GM18951 (cell line): ENCODE measurements at regions not wholly inside any gene's neighbourhood (a gene's known extent, or its start where the extent isn't known, plus 50 kb on each side); places are given as distances from the start of the nearest gene placed in this dataset.

Experiments used
- POLR2A ChIP-seq: IDR thresholded peaks from 4 replicates; pipeline ENCODE4 v1.6.1; 2011; ENCODE audit warnings: mild to moderate bottlenecking; ENCODE audit not compliant: insufficient read length, insufficient read depth; ENCODE audit errors: extremely low read depth
- in situ Hi-C: fragments of 300-500 bp; cut with MboI; formaldehyde crosslinking; loops from one replicate; pipeline ENCODE4 v1.12.0; 2022; ENCODE audit warnings: low sequenced_read_pairs, mixed read lengths, inconsistent platforms; ENCODE audit not compliant: unreplicated experiment

DNA sequence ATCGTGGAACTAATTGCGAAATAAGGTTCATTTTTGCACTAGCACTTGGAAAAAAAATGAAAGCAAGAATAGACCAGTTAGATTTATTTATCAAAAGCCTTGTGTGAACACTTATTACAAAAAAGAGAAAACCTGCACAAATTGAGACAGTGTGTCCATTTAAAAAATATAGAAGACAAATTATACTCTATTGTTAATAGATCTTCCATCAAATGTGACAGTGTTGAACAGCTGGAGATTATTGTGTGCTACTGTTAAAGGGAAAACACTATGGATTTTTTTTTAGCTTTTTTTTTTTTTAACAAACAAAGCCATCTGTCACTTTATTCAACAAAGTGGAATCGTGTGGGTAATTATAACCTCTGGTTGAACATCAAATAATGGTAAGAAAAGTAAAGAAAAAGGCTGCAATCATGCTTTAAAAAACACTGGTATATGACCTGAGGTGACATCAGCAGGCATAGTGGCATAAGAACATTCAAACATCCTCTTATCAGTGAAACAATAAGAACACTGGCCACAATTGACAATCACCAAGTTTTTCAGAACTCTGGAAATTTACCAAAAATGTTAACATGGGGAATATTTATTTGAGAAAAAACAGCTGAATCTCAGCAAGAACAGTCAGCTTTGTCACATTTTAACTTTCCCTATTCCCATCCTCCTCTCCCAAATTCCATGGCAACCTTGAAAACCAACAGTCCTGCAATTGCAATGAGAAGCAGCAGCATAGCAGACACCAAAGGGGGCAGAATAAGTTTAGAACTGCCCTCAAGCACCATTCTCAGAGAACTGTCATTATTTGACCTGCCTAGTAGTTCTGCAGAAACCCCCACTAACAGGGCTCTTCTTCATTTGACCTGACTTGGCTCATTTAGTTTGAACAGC is 442.3 kb upstream of the MON1B start:
- TF ChIP-seq POLR2A: no peak
- in situ Hi-C loops: no loop called here

DNA sequence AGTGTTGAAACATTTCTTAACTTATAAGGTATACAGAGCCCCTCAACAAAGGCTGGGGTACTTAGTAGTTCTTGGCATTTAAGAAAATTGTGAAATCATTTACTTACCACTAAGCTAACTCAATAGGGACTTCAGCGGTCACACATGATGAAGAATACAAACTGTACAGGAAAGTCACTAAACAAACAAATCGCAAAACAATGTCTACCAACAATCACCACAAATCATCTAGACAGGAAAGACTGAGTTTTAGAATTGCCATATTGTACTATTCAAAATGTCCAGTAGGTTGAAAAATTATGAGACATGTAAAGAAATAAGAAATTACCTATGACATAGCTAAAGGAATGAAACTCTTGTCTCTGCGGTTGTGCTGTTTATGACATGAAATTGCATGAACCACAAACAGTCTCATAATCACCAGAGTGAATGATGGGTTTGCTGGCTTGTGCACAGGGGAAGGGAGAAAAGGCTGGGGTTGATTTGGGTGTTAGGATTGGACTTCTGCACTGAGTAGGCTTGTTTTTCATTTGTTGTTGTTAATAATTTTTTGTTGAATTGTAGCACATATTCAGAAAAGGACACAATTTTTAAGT is 441.1 kb upstream of the MON1B start:
- TF ChIP-seq POLR2A: no peak
- in situ Hi-C loops: no loop called here

DNA sequence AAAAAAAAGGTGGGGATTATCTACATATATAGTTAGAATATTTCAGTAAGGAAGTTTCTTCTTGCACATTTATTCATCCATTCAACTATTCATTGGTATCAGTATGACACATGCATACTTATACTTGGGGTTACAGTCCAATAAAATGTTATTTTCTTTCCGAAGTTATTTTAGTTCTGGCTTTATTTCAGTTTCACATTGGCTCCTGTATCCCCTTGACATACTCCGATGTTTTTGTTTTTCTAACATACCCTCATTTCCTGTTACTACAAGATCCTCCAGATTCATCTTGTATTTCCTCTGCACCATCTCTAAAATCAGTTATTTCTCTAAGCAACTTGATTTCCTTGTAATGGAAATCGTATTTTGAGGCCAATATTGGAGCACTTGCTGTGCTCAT is 435.5 kb upstream of the MON1B start:
- no peak for TF ChIP-seq POLR2A
- in situ Hi-C loops: no loop called here

DNA sequence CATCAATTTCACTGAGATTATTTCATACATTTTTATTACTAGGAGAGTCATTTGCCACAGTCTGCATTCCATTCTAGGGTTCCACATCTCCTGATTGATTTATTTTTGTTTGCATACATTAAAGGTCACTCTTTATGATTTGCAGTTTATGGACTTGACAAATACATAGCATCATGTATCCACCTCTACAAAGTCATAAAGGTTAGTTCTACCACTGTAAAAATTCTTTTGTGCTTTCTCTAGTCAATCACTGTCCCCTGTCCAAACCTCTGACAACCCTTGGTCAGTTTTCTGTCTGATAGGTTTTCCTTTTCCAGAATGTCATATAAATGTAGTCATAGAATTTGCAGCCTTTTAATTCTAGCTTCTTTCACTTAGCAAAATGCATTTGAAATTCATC is 434.6 kb upstream of the MON1B start:
- in situ Hi-C loops: no loop called here
- TF ChIP-seq POLR2A: no peak

DNA sequence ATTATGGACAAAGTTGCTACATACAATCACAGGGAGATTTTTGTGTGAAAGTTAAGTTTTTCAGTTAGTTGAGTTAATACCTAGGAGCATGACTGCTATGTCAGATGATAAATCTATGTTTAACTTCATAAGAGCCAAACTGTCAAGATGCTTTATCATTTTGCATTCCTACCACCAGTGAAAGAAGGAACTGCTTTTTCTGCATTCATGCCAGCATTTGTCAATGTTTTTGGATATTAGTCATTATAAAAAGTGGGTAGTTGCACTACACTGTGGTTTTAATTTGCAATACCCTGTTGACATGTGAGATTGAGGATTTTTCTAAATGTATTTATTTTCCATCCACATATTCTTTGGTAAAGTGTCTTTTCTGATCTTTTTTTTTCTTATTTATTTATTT is 434.0 kb upstream of the MON1B start:
- TF ChIP-seq POLR2A: no peak

DNA sequence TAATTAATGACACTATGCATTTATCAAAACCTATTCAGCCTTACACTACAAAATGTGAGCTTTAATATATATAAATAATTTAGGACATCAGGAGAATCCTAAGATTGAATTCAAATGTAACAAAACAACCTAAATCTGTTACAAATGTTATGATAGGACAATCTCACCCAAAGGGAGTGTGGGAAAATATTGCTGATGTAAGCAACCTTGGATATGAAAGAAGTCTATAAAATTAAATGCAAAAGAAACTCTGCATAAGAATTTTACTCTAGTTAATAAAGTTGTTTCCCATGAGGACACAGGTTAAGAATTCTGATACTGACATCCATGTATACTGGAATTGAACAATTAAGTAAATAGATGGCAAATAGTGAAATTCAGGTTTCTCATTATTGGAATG is 424.5 kb upstream of the MON1B start:
- no peak for TF ChIP-seq POLR2A
- in situ Hi-C loops: no loop called here

More for the DNA sequence above, 434.0 kb upstream of the MON1B start:
- in situ Hi-C loops: no loop called here

DNA sequence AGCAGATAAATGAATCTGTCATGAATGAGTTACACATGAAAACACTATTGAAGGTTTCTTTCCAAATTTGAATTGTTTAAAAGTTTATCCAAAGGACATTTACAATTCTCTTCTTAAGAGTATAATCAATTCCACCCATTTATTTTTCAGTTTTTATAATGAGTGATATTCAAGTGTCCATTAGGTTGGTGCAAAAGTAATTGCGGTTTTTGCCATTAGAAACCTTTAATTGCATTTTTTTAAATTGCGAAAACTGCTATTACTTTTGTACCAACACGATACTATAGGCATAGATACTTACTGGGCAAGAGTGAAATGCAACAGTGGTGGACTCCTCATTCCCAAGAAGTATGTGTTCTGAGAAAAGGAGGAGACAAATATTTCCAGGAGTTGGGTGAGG is 422.7 kb upstream of the MON1B start:
- TF ChIP-seq POLR2A: no peak
- in situ Hi-C loops: no loop called here

DNA sequence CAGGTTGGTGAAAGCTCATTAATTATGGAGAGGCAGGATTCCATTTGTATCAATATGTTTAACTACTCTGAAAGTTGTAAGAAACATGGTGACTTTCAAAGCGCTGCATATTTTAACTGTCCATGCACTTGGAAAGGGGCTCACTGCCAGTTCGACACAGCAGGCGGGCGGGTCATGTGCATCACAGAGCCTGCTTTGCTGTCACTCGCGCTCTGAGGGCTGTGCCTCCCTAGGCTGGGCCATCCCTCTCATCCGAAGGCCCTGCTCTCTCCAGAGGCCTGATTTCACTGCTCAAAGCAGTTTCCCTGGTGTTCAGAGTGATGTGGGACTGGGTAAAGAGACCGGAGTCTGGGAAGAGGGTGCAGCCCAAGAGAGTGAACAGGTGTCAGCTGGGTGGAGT is 422.0 kb upstream of the MON1B start:
- in situ Hi-C loops: no loop called here
- TF ChIP-seq POLR2A: no peak

DNA sequence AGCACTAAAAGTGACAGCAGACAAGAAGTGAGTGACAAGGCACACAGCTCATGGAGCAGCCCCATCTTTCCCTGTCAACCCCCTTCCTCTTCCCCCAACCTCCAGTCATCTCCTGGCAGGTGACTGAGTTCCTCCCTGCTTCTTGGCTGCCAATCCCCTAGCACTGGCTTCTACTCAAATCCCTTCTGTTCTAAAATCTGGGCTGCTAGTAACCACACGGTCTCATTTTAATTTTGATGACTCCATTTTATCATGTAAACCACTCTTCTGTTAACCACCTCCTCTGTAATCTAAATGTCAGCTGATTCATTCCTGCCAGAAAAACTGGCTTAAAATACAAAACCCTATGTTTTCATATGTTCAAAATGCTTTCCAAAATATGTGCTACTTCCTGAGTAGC is 419.8 kb upstream of the MON1B start:
- in situ Hi-C loops: no loop called here
- TF ChIP-seq POLR2A: no peak

DNA sequence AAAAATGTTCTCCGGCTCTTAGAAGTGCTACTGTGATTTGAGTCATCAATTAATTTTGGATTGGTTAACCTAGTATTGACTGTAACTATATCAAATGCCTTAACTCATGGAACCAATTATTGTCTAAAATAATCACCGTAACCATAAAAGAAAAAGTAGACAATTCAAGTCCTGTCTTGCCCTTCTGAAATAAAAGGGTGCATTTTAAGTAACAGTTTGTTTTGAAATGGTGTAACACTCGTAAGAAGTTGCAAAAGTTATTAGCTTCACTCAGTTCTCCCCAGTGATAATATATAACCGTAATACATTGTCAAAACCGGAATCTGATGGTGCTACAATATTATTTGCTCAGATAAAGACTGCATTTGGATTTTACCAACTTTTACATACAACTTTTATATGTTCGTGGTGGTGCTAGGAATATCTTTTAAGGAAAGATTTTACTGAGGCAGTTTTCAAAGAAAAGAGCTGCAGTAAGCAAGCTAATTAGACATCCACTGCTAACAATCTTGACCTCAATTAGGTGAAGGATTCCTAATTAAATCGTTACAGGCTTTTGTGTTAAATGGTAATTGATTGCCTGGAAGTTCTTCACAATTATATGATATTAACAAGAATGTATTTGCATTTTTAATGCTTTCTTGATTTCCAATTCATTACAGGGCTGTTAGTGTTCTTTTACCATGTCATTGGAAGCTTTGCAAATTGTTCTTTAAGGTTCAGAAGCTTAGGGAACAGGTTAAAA is 413.1 kb upstream of the MON1B start:
- in situ Hi-C loops: no loop called here
- no peak for TF ChIP-seq POLR2A

DNA sequence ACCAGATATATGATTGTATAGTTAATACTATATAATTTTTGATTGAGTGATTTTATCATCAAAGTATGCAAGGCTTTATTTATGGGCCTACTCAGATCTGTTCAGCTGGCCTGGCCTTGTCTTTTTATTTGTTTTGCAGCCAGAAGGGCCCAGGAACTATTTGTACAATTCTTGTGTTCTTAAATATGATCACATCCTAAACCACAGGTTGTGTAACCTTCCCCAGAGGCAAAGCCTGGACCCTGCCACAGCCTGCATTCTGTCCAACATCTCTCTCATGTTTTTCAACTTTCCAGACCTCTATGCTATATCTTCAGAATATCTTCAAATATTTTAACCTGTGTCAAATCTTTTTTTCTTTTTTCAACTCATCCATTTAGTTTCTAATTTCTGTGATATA is 410.4 kb upstream of the MON1B start:
- TF ChIP-seq POLR2A: no peak
- in situ Hi-C loops: no loop called here

DNA sequence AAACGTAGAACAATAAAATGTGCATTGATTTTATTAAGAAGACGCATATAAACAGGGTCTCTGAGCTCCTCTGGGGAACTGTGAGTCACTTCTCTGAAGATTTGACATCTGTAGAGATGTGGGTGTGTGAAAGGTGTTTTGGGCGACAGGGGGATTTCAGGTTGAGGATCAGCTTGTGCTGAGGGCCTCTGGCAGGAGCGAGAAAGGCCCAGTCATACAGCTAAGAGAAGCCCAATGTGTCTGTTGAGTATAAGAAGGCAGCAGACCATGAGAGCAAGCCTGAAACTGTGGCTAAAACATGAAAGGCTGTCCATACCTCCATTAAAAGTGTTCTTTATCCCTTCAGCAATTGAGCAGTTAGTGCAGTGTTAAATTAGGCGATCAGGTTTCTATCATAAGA is 406.5 kb upstream of the MON1B start:
- in situ Hi-C loops: no loop called here
- no peak for TF ChIP-seq POLR2A

DNA sequence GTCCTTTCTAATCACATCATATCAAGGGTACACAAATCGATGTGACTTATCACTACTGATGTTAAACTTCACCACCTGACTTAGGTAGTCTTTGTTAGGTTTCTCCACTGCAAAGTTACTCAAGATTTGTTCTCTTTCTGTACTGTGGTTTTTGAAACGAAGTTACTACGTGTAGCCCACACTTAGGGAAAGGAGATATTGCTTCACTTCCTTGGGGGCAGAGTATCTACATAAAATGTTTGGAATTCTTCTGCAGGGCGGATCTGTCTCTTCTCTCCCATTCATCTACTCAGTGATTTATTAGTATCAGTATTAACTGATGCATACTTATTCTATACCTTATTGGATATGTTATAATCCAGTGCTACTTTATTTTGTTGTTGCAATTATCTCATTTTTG is 403.6 kb upstream of the MON1B start:
- in situ Hi-C loops: no loop called here
- no peak for TF ChIP-seq POLR2A
